Mucosa of descending colon (tissue), 3 donors: ENCODE measurements at regions not wholly inside any gene's neighbourhood (a gene's known extent, or its start where the extent isn't known, plus 50 kb on each side); places are given as distances from the start of the nearest gene placed in this dataset.
A peak's percentile ranks its signal among the peaks of the same experiment; 100 is the strongest.

Experiments
- ATAC-seq: fragments of 200-7000 bp; cut with Tn5 transposase; one replicate; pipeline ENCODE4 v1.9.1; 2020; ENCODE audit warnings: mild to moderate bottlenecking, moderate library complexity
- DNase-seq, 3 donors: peaks; one replicate each; pipeline ENCODE4 v3.0.0-alpha.2; 2020
- H3K36me3 ChIP-seq: fragments of 200-600 bp; one replicate; pipeline ENCODE4 v1.8.0; 2021; ENCODE audit warnings: low read depth, mild to moderate bottlenecking
- H3K4me1 ChIP-seq: fragments of 200-600 bp; one replicate; pipeline ENCODE4 v1.8.0; 2021; ENCODE audit warnings: low read depth, mild to moderate bottlenecking
- H3K4me3 ChIP-seq: fragments of 200-600 bp; one replicate; pipeline ENCODE4 v1.8.0; 2021; ENCODE audit warnings: mild to moderate bottlenecking
- H3K9me3 ChIP-seq: fragments of 200-600 bp; one replicate; pipeline ENCODE4 v1.8.0; 2021; ENCODE audit warnings: mild to moderate bottlenecking
- CTCF ChIP-seq: fragments of 200-600 bp; IDR thresholded peaks from one replicate; pipeline ENCODE4 v1.8.0; 2022; ENCODE audit warnings: antibody characterized with exemption, mild to moderate bottlenecking
- intact Hi-C, 2 donors: fragments of 100-400 bp; cut with DNase I in 1 of 2; cut with micrococcal nuclease in 1 of 2; formaldehyde crosslinking; loops; one replicate each; pipeline versions ENCODE4 v1.11.0 to v1.11.1; 2022; cut with DNase I, micrococcal nuclease
- donor health status: DM: no; HTN: no; CAD: no; lungs with moderate emphysema.
- donor health status: DM: no; HTN: no; CAD: no.
- donor health status: DM: no; HTN: yes; CAD: no.

GRCh38 chr12:68451261-68452077 is 119.3 kb upstream of the MDM1 start:
- Histone ChIP-seq H3K36me3 (no peaks in the 10 kb centered on the region), H3K4me3 (no peak overlapping the region), H3K9me3 (no peaks in the 10 kb centered on the region), H3K4me1 (peaks cover 7% of the 10 kb centered on the region)
- ATAC-seq (peak; percentile 60), DNase-seq (peak in 1 of 3 donors; percentile 40)
- TF ChIP-seq CTCF: no peak
- intact Hi-C loops: no loop called here

GRCh38 chr12:68452078-68452715 is 120.0 kb upstream of the MDM1 start:
- DNase-seq: no peak
- ATAC-seq: no peak
- peaks cover 7% of the 10 kb centered on the region for H3K4me1 ChIP-seq
- no peak for TF ChIP-seq CTCF
- no peaks in the 10 kb centered on the region for H3K36me3 ChIP-seq
- no peak overlapping the region for H3K4me3 ChIP-seq
- intact Hi-C loops: no loop called here
- no peaks in the 10 kb centered on the region for H3K9me3 ChIP-seq

GRCh38 chr12:68453278-68453677 is 121.1 kb upstream of the MDM1 start:
- ATAC-seq (no peak), DNase-seq (no peak)
- Histone ChIP-seq H3K36me3 (no peaks in the 10 kb centered on the region), H3K9me3 (no peaks in the 10 kb centered on the region), H3K4me1 (peaks cover 7% of the 10 kb centered on the region), H3K4me3 (no peak overlapping the region)
- intact Hi-C loops: no loop called here
- TF ChIP-seq CTCF: no peak

- Histone ChIP-seq H3K4me3 (no peak overlapping the region), H3K36me3 (no peaks in the 10 kb centered on the region), H3K4me1 (peaks cover 7% of the 10 kb centered on the region), H3K9me3 (no peaks in the 10 kb centered on the region)
- TF ChIP-seq CTCF: no peak
- DNase-seq (no peak), ATAC-seq (no peak)
- intact Hi-C loops: no loop called here
These were observed 121.7 kb upstream of the MDM1 start for GRCh38 chr12:68453876-68454275.

- TF ChIP-seq CTCF: no peak
- no peaks in the 10 kb centered on the region for H3K9me3 ChIP-seq
- ATAC-seq (no peak), DNase-seq (no peak)
- no peaks in the 10 kb centered on the region for H3K36me3 ChIP-seq
- intact Hi-C loops: no loop called here
- H3K4me3 ChIP-seq: no peak overlapping the region
- H3K4me1 ChIP-seq: peaks cover 7% of the 10 kb centered on the region
These were observed 122.7 kb upstream of the MDM1 start for GRCh38 chr12:68454892-68455291.
